Tongue (tissue), 1 donor: ENCODE measurements at regions not wholly inside any gene's neighbourhood (a gene's known extent, or its start where the extent isn't known, plus 50 kb on each side); places are given as distances from the start of the nearest gene placed in this dataset.

Experiments
- DNase-seq: peaks from one replicate; pipeline ENCODE4 v3.0.0-alpha.2; 2015

DNA sequence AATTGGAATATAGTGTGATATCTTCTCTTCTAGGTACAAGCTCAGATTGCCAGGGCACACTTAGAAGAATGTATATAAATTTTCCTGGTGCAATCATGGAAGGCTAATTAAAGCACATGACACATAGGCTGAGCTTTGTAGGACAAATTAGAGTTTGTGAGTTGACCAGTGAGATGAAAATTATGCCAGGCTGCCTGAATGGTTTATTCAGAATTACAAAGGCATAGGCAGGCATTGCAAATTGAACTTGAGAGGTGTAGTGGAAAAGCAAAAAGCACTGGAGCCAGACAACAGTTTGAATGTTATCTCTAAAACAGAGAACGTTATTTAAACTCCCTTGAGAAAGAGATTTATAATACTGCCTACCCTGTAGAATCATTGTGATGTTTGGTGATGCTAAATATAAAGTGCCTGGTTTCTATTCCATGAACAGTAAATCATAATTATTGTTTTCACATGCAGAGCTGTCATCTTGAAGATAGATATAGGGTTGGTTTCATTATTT, 712.1 kb downstream of the TBC1D32 start:
- no peak for DNase-seq

DNA sequence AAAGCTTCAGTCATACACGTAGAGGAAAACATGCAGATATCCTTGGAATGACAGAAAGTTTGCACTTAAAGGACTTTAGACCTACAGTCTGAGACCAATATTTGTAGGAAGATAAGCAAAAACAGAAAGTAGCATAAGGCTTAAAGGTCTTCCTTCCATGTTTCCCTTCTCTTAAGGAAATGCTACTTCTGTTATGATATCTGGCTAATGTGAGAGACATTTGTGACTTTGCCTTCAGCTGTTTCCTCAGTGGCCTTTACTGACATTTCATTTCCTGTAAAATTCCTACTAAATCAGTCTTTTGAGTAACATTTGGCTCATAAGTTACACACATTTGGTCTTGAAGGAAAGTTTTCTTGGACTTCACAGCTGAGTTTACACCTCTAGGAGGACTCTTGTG, 713.4 kb downstream of the TBC1D32 start:
- no peak for DNase-seq

DNA sequence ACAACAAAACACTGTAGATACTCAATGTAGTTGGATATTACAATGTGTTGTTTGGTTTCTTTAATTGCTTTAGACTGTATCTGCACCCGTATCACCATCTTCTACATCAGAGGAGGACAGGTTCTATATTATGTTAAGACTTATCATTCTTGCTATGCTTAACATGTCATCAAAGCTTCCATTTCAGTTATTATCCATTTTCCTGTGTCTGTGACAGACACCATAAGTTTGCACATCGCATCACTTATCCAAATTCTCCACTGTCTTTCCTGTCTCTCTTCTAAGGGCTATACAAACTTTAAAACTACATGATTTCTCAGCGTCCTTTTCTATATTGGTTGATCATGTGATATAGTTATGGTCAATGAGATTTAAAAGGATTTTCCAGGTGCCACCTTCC, 719.0 kb downstream of the TBC1D32 start:
- no peak for DNase-seq

DNA sequence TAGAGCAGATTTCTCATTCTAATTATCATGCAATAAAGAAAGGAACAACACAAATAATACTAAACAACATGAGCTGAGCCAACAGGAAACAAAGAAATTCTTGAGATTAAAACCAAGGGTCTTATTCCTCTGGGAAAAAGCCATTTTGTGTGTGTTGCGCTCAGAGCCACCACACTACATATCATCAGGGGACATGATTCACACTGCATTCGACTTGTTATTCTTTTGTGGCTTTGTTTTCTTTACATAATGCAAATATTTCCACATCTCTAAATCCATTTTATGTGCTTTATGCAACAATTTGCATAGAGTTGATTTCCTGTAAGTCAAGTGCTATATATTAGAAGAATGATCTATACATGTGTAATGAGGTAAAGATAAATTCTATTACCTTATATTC, 719.6 kb downstream of the TBC1D32 start:
- no peak for DNase-seq

DNA sequence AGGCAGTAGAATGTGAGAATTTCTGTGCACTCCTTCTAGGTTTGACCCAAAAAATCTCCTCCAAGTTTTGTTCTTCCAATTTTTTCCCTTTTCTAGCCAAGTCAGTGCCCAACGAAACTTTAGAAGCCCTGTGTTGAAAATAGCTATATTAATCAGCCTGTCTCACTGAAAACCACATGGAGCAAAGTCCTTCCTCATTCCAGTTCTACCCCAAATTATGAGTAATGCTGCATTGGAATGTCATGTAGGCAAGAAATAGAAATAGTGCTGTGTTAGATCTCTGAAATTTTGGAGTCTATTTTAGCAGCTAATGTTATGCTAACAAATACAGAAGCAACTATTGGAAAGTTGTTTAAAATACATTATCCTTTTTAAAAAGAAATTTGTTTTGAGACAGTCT, 725.5 kb downstream of the TBC1D32 start:
- DNase-seq, result no peak

DNA sequence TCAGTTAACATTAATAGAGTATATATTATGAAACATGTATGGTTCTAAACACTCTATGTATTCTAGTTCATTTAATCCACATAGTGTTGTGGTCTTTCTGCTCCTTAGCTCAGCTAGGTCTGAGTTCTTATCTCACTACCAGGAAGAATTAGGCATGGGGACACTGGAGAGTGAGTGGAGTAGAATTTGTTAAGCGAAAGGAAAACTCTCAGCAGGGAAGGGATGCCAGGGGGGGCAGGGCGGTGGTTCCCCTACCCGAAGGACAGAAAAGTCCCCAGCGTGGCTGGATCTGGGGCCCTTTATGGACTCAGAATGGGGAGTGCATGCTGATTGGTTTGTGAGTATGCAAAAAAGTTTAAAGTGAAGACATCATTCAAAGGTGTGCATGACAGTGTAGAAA, 727.5 kb downstream of the TBC1D32 start:
- DNase-seq, result no peak

DNA sequence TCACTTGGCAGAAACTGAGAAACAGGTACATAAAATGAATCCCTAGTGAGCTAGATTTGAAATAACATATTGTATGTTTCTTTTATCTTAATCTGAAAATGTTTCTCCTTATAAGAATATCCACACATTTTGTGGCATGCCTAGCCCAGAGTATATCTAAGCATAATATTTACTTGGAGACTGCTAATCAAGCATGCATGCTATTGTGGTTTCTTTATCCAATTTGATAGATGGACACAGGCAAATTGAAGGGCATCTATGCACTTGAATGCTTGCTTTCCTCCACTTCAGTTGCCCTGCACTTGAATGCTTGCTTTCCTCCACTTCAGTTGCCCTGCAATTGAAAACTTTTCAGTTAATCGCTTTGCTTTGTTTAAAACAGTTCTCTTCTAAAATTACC, 729.8 kb downstream of the TBC1D32 start:
- DNase-seq, result no peak

DNA sequence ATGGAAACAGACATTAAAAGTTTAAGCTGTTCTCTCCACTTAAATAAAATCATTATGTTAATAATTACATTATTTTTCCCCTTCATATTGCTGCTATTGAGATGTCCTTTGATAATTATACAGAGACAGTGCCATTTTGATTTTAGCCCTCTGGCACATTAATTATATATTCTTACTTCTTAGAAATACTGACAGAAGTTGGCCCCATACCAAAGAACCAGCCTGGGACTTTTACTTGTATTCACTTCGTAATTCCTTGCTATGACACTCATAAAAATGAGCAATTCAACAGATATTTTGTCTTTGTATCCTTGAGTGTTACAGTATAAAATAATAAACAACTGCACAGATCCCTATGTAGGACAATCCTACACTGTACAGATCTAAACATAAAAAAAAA, 743.7 kb downstream of the TBC1D32 start:
- DNase-seq, result no peak

DNA sequence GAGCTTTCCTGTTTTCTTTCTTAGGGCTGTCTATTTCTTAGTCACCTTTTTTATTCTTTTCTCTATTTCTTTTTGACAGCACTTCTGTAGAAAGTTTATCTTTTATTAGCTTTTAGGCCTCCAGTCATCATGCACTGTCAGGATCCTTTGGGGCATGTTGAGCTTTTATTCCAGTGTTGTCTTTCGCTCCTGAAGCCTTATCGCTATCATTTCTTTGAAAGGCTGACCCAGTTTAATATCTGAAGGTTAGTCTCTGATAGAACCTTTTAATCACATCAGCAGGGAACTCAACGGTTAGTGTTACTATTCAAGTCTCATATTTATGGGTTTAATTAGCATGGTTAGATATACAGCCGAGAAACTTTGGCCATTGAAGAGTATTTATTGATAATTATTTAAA, 745.9 kb downstream of the TBC1D32 start:
- DNase-seq, result no peak

DNA sequence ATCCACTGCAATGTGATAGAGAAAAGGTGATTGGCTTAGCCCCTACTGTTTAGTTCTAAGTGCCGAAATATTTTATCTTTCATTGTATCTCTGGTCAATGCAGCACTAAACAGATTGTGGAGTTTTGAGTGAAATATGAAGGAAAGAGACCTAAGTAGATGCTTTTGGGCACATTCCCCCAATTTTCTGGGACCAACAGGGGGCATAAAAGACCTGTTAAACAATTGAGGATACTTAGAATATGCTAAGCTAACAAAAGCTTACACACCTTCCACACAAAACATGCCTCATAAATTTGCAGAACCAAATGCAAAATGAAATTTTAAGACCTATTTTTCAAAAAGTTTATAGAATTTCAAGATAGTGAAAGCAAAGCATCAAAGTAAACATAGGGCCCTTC, 746.9 kb downstream of the TBC1D32 start:
- no peak for DNase-seq

DNA sequence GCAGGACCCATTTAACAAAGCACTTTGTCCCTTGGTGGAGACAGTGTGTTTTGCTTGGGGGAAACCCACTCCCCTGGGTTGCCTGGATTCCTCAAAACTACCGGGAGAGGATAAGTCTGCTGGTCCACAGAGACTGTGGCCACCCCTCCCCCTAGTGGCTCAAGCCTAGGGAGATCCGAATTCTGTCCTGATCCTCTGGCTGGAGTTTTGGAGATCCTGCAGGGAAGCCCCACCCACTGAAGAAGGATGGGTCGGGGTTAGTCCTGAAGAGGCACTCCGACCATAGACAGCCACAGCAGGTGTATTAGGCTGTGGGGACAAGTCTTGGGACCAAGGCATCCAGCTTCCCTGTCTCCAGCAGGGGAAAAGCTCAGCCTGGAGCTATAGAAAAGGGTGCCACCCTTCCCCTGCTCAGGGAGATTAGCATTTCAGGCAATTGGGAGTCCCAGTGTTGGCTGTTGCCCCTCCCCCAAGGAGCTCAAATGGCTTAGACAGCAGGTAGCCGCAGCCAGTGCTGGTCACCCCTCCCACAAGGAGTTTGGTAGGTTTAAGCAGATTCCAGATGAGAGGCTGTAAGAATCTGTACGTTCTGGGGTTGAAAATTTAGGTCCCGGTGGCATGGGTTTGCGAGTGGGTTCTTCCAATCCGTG, 750.0 kb downstream of the TBC1D32 start:
- DNase-seq, result no peak

DNA sequence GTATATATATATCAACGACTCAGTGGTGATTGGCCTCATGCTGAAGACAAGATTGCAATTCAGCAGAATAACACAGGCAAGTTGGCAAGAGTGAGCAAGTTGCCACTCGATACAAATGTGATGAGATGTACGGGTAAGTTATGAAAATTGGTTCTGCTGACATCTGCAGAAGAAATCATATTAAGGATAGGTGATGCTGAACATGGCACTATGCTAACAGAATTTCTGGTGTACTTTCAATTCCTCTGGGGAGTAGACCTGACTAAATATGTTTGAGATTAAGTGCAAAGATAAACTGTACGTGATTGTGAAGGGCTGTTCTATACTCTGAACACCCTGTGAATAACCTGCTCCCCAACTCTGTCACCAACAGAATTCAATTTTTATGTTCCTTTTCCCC, 758.2 kb downstream of the TBC1D32 start:
- DNase-seq, result no peak

DNA sequence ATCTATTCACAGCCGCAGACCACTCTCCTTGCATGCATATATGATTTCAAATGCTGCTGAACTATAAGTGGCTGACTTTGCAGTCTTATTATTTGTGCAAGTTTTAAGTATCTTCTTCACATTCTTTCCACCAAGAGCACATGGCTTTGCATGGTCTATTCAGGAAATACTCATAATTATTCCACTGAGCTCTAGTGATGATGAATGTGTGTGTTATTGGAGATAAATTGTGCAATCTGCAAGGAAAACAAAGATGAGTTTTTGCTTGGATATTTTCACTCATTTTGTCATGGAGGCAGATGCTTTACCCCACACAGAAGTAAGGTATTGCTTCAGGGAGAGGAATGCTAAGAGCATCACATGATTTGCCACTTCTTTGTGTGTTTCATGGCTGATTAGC, 764.6 kb downstream of the TBC1D32 start:
- DNase-seq, result no peak

DNA sequence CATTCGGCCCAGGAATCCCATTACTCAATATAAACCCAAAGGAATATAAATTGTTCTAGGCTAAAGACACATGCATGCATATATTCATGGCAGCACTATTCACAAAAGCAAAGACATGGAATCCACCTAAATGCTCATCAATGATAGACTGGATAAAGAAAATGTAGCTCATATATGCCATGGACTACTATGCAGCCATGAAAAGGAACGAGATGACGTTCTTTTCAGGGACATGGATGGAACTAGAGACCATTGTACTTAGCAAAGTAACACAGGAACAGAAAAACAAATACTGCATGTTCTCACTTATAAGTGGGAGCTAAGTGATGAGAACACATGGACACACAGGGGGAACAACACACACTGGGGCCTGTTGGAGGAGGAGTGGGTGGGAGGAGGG, 769.5 kb downstream of the TBC1D32 start:
- DNase-seq, result no peak

DNA sequence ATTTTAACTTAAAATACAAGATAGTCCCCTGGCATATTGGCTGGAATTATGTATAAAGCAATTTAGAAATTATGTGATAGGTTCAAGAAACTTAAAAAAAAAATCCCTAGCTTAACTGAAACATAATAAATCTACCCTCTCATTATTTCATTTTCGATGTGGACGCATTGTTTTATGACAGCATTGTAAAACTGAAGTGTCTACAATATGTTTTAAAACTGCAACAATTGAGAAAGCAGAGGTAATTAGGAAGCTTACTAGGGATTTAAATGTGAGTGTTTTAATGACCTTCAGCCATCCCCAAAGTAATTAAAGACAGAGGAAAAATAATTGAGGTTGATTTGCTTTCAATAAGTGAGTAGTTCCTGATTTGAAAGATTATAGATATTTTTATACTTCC, 776.0 kb downstream of the TBC1D32 start:
- no peak for DNase-seq

DNA sequence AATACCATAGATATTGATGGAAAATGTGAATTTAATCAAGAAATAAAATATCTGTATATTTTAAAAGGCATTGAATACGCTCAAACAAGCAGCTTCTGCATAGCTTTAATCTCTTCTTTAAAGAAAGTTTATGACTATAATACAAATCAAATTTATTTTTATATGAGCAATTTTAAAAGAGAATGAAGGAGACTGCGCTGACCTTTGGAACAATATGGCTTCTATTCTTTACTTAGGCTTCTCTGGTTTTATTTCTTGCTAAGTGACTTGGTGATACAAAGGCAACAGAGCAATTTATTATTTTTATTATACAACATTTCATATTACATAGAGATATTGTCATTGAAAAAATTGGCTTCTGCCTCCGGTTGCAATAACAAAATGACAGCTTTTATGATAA, 776.7 kb downstream of the TBC1D32 start:
- no peak for DNase-seq

DNA sequence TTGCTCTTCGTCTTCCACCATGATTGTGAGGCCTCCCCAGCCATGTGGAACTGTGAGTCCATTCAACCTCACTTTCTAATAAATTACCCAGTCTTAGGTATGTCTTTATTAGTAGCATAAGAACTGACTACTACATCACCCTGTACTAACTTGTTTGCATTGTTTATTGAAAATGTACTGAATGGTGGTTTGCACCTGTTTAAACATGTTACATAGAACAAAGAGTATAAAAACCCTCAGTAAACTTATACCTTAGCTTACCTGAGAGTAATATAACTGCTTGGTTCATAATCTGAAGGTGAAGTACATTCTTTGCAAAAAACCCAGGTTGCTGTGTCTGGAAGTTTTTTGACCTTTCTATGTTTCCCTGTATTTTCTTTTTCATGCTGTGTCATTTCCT, 777.8 kb downstream of the TBC1D32 start:
- no peak for DNase-seq

DNA sequence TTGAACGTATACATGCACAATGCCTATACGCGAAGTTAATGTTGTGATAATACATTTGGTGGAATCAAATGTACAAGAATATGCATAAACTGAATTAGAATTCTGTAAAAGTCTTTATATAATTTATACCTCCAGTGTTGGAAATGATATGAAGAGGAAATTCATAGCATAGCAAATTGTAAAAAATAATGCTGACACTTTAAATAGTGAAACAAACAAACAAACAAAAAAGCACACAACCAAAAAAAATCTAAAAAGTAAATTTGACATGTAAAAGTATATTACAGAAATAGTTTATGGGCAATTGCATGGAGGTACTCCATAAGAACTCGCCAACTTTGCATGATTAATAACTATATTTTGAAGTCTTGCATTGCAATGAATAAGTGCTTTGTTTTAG, 780.9 kb downstream of the TBC1D32 start:
- no peak for DNase-seq

DNA sequence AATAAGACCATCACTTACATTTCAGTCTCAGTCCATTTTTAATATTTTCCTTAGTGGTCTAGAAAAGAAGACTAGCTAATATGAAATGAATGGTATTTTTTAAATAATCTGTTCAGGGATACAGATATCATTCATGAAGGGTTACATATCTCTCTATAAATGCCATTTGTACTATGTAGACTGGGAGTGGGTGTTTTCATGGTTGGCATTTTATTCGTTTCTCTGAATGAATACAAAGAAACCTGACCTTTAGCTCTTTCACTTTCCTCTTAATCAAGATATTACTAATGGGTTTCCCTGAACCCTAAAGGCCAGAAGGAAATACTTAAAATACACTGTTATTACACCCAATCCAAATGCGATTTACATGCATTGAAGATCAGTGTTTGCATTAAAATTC, 788.9 kb downstream of the TBC1D32 start:
- no peak for DNase-seq

DNA sequence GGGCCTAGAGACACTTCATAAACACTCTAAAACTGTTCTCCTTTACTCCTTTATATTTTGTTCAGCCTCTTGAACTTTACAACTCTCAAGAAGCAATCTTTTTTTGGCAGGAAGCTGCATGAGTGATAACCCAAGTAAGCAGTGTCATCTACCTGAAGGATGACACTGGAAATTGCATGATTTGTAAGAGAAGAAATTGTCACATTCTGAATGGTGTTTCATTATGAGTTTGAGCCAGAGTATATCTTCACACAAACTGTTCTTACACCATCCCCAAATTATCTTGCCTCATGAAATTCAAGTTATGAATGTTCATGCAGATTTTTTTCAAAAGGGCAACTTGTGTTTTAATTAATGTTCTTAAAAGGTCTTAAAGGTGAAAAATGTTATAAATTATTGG, 799.3 kb downstream of the TBC1D32 start:
- DNase-seq, result no peak

DNA sequence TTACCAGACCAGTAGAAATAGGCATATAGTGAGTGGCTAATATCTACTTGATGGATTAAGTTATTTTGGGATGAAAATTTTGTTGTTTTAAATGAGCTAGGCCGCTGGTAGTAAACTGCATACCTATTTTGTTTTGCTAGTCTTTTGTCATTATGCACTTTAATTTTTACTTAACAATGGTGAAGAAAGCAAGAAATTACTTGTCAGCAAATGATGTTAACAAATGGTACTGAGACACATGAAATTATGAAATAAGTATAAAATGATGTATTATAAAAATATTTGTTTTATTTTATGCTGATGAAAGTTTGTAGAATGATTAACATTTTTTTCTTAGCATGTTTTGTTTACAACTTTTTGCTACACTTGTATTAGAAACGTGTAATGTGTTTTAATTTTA, 807.7 kb downstream of the TBC1D32 start:
- DNase-seq, result no peak

DNA sequence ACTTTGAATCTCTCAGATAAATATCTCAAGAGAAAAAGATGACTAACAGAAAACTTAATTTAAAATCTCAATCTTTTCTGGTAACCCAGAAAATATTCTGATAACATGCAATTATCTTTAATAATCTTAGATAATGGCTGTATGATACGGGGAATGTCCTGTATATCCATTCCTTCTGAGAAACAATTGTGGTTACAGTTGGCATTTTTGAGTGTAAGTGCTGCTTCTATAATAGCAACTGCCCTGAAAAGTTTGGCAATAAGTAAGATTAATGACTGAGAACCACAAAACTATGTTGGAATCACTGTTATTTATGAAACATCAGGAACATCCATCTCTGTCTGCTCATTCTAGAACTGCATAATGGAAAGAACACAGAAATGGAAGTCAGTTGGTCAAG, 819.7 kb downstream of the TBC1D32 start:
- no peak for DNase-seq

DNA sequence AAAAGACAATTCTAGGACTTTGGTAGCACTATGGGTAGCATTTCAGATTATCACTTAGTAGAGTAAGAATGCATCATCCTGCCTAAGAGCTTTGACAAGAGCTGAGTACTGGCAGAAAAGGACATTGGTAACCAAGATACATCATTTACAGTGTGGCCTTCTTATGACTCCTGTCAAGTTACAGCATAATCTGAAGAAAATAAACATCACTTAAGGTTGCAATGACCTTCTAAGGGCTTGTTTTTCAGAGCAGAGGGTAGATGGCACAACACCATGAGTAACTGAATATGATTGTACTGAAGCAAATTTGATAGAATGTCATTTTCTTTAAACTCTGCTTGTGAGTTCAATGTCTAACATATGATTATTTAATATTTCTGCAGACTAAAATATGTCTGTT, 822.6 kb downstream of the TBC1D32 start:
- DNase-seq, result no peak

DNA sequence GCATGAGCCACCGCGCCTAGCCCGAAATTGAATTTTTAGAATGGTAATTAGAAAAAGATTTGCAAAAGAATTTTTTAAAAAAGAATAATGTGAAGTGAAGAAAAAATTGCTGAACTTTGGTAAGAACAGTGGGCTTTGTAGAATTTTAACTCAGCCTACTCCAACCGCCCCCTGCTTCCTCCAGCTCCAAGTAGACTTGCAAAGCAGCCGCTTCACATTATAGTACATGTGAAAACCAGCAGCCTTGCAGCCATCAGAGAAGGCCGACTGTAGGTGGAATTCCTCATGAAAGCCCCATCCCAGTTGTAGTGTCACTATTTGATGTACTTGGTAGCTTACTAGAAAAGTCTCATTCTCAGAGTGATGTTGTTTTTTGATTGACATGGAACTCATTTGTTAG, 835.6 kb downstream of the TBC1D32 start:
- no peak for DNase-seq

DNA sequence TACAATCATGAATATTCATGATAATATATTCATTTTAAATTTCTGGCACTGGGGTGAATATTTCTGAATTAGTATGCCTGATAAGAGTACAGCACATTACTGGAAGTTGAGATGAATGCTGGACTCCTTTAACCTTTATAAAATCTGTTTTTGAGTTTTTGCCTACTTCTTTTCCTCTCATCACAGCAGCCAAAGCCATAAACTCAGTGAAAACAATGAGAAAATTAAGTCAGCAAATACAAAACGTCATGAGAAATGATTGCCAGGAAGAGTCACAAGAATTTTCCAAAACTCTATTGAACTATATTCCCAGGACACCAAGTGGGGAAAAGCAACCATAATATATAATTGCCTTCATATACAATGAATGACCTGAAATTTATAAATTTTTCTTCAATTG, 837.6 kb downstream of the TBC1D32 start:
- DNase-seq, result no peak
